Upper lobe of right lung (tissue), 1 donor: ENCODE measurements at regions not wholly inside any gene's neighbourhood (a gene's known extent, or its start where the extent isn't known, plus 50 kb on each side); places are given as distances from the start of the nearest gene placed in this dataset.

Experiments
- ATAC-seq: fragments of 200-7000 bp; cut with Tn5 transposase; one replicate; pipeline ENCODE4 v1.9.1; 2020; ENCODE audit warnings: mild to moderate bottlenecking, moderate library complexity
- DNase-seq: peaks from one replicate; pipeline ENCODE4 v3.0.0-alpha.2; 2020
- H3K27ac ChIP-seq: fragments of 200-600 bp; one replicate; pipeline ENCODE4 v1.8.0; 2022
- H3K27me3 ChIP-seq: fragments of 200-600 bp; one replicate; pipeline ENCODE4 v1.8.0; 2022; ENCODE audit warnings: mild to moderate bottlenecking
- H3K36me3 ChIP-seq: fragments of 200-600 bp; one replicate; pipeline ENCODE4 v1.8.0; 2022
- H3K4me1 ChIP-seq: fragments of 200-600 bp; one replicate; pipeline ENCODE4 v1.8.0; 2022
- H3K4me3 ChIP-seq: fragments of 200-600 bp; one replicate; pipeline ENCODE4 v1.8.0; 2022; ENCODE audit warnings: mild to moderate bottlenecking
- H3K9me3 ChIP-seq: fragments of 200-600 bp; one replicate; pipeline ENCODE4 v1.8.0; 2022
- CTCF ChIP-seq: fragments of 200-600 bp; IDR thresholded peaks from one replicate; pipeline ENCODE4 v1.8.0; 2022; ENCODE audit warnings: antibody characterized with exemption
- intact Hi-C: fragments of 100-400 bp; cut with DNase I; formaldehyde crosslinking; loops from one replicate; pipeline ENCODE4 v1.11.0; 2022
- donor health status: DM: no; HTN: yes; CAD: no; lungs with severe emphysema.

GRCh38 chr12:102659200-102659911 is 179.0 kb upstream of the IGF1 start:
- no peak for TF ChIP-seq CTCF
- Histone ChIP-seq H3K4me1 (no peaks in the 10 kb centered on the region), H3K27ac (no peak overlapping the region), H3K4me3 (no peak overlapping the region), H3K9me3 (peaks cover 4% of the 10 kb centered on the region), H3K36me3 (no peaks in the 10 kb centered on the region), H3K27me3 (no peaks in the 10 kb centered on the region)
- ATAC-seq (no peak), DNase-seq (no peak)
- intact Hi-C loops: no loop called here

GRCh38 chr12:102653406-102653805 is 173.0 kb upstream of the IGF1 start:
- intact Hi-C loops: no loop called here
- Histone ChIP-seq H3K4me1 (no peaks in the 10 kb centered on the region), H3K36me3 (no peaks in the 10 kb centered on the region), H3K27ac (no peak overlapping the region), H3K4me3 (no peak overlapping the region), H3K27me3 (no peaks in the 10 kb centered on the region), H3K9me3 (peaks cover 4% of the 10 kb centered on the region)
- ATAC-seq: no peak
- DNase-seq: no peak
- no peak for TF ChIP-seq CTCF

GRCh38 chr12:102652645-102653313 is 172.4 kb upstream of the IGF1 start:
- TF ChIP-seq CTCF: no peak
- no peaks in the 10 kb centered on the region for H3K27me3 ChIP-seq
- DNase-seq: no peak

GRCh38 chr12:102645968-102646367 is 165.6 kb upstream of the IGF1 start:
- Histone ChIP-seq H3K4me3 (no peak overlapping the region), H3K27ac (no peak overlapping the region), H3K27me3 (no peaks in the 10 kb centered on the region), H3K36me3 (no peaks in the 10 kb centered on the region), H3K9me3 (no peaks in the 10 kb centered on the region), H3K4me1 (no peaks in the 10 kb centered on the region)
- no peak for TF ChIP-seq CTCF
- intact Hi-C loops: no loop called here
- no peak for ATAC-seq
- DNase-seq: no peak

More at GRCh38 chr12:102652645-102653313, 172.4 kb upstream of the IGF1 start:
- Histone ChIP-seq H3K9me3 (peaks cover 1% of the 10 kb centered on the region), H3K4me3 (no peak overlapping the region), H3K27ac (no peak overlapping the region), H3K36me3 (no peaks in the 10 kb centered on the region), H3K4me1 (no peaks in the 10 kb centered on the region)
- no peak for ATAC-seq
- intact Hi-C loops: no loop called here

- H3K36me3 ChIP-seq: no peaks in the 10 kb centered on the region
- H3K27ac ChIP-seq: no peak overlapping the region
- H3K9me3 ChIP-seq: no peaks in the 10 kb centered on the region
- DNase-seq (no peak), ATAC-seq (no peak)
- H3K4me1 ChIP-seq: no peaks in the 10 kb centered on the region
- intact Hi-C loops: no loop called here
- no peaks in the 10 kb centered on the region for H3K27me3 ChIP-seq
- H3K4me3 ChIP-seq: no peak overlapping the region
- TF ChIP-seq CTCF: no peak
These were observed 163.7 kb upstream of the IGF1 start for GRCh38 chr12:102643879-102644575.
